CD4-positive, alpha-beta T cell (primary cell): ENCODE measurements at regions not wholly inside any gene's neighbourhood (a gene's known extent, or its start where the extent isn't known, plus 50 kb on each side); places are given as distances from the start of the nearest gene placed in this dataset.
A peak's percentile ranks its signal among the peaks of the same experiment; 100 is the strongest.

Source experiments
- ATAC-seq: fragments of 200-7000 bp; cut with Tn5 transposase; one replicate; pipeline ENCODE4 v1.10.0; 2022; ENCODE audit warnings: mild to moderate bottlenecking; ENCODE audit not compliant: poor library complexity
- CTCF ChIA-PET: fragments of 350-600 bp; sonication (Branson Sonifier 250); formaldehyde crosslinking; loops from one replicate; lab custom pipeline; 2021; ENCODE audit warnings: antibody characterized with exemption, inconsistent platforms; lab: Charles Lee
- POLR2A ChIA-PET: fragments of 350-600 bp; sonication (Branson Sonifier 250); formaldehyde crosslinking; loops from one replicate; lab custom pipeline; 2021; ENCODE audit warnings: antibody characterized with exemption, inconsistent platforms; lab: Charles Lee
- DNase-seq, 14 experiments: peaks; one replicate each; pipeline ENCODE4 v3.0.0-alpha.2; 2013 to 2020; ENCODE audit warnings: mixed read lengths in 2 of 14
- H3K27ac ChIP-seq, 2 donors: one replicate each; pipeline versions ENCODE4 v1.5.1 to v1.7.0; 2013; ENCODE audit warnings: low read length in 2 of 2, low read depth in 1 of 2, mild to moderate bottlenecking in 1 of 2
- H3K27me3 ChIP-seq, 2 experiments: 1 replicate in 1 of 2; 2 replicates in 1 of 2; pipeline versions ENCODE4 v1.6.1 to v1.7.0; 2013; ENCODE audit warnings: low read length in 2 of 2, control low read depth in 1 of 2, mild to moderate bottlenecking in 1 of 2, moderate library complexity in 1 of 2; ENCODE audit not compliant: insufficient read depth in 2 of 2, control insufficient read depth in 1 of 2
- H3K36me3 ChIP-seq: one replicate; pipeline ENCODE4 v1.6.1; 2013; ENCODE audit warnings: low read length, control low read depth; ENCODE audit not compliant: insufficient read depth
- H3K4me1 ChIP-seq: one replicate; pipeline ENCODE4 v1.6.1; 2013; ENCODE audit warnings: low read length, control low read depth; ENCODE audit not compliant: insufficient read depth
- H3K4me3 ChIP-seq: one replicate; pipeline ENCODE4 v1.5.1; 2013; ENCODE audit warnings: mild to moderate bottlenecking, low read length, moderate library complexity
- H3K9me3 ChIP-seq, 2 experiments: 1 replicate in 1 of 2; 2 replicates in 1 of 2; pipeline versions ENCODE4 v1.6.1 to v1.7.0; 2013; ENCODE audit warnings: low read length in 2 of 2, mild to moderate bottlenecking in 2 of 2, control low read depth in 1 of 2, moderate library complexity in 1 of 2; ENCODE audit not compliant: control insufficient read depth in 1 of 2, insufficient read depth in 1 of 2
- H3K27ac Mint-ChIP-seq: one replicate; pipeline ENCODE4 v1.8.0; 2020; ENCODE audit warnings: mixed read lengths
- H3K27me3 Mint-ChIP-seq: one replicate; pipeline ENCODE4 v1.8.0; 2021; ENCODE audit warnings: mixed read lengths
- H3K36me3 Mint-ChIP-seq: one replicate; pipeline ENCODE4 v1.8.0; 2021; ENCODE audit warnings: low read depth, mixed read lengths
- H3K4me1 Mint-ChIP-seq: one replicate; pipeline ENCODE4 v1.8.0; 2021; ENCODE audit warnings: low read depth, mixed read lengths
- H3K4me3 Mint-ChIP-seq: one replicate; pipeline ENCODE4 v1.8.0; 2020; ENCODE audit warnings: mild to moderate bottlenecking, mixed read lengths
- H3K9me3 Mint-ChIP-seq: one replicate; pipeline ENCODE4 v1.8.0; 2020; ENCODE audit warnings: mixed read lengths
- CTCF ChIP-seq: fragments of 200-600 bp; IDR thresholded peaks from one replicate; pipeline ENCODE4 v1.8.0; 2022; ENCODE audit warnings: antibody characterized with exemption, mild to moderate bottlenecking
- intact Hi-C, 2 experiments: fragments of 100-400 bp; cut with DNase I in 1 of 2; cut with micrococcal nuclease in 1 of 2; formaldehyde crosslinking; loops; one replicate each; pipeline versions ENCODE4 v1.15.1 to v1.9.0; 2023 to 2025; cut with DNase I, micrococcal nuclease

- Histone ChIP-seq H3K4me3 (no peak overlapping the region), H3K27ac (no peak overlapping the region), H3K4me1 (no peaks in the 10 kb centered on the region), H3K36me3 (no peaks in the 10 kb centered on the region), H3K9me3 (peaks cover 1 to 4% of the 10 kb centered on the region in 2 experiments), H3K27me3 (no peaks in the 10 kb centered on the region)
- intact Hi-C loops: no loop called here
- Mint-ChIP-seq H3K27ac (no peak overlapping the region), H3K4me3 (no peak overlapping the region), H3K36me3 (no peaks in the 10 kb centered on the region), H3K27me3 (no peaks in the 10 kb centered on the region), H3K4me1 (no peaks in the 10 kb centered on the region), H3K9me3 (peaks cover 10% of the 10 kb centered on the region)
- no peak for TF ChIP-seq CTCF
- ATAC-seq: no peak
- CTCF ChIA-PET: no interaction called here
- no peak for DNase-seq
- POLR2A ChIA-PET: no interaction called here
Measured at GRCh38 chr14:42241101-42241500, 634.4 kb downstream of the LRFN5 start.

GRCh38 chr14:42229976-42230375 lies 623.3 kb downstream of the LRFN5 start:
- H3K27me3 Mint-ChIP-seq: no peaks in the 10 kb centered on the region
- H3K4me3 Mint-ChIP-seq: no peak overlapping the region
- H3K9me3 ChIP-seq: peaks cover 0 to 10% of the 10 kb centered on the region in 2 experiments
- ATAC-seq (no peak), DNase-seq (no peak)
- intact Hi-C loops: no loop called here
- H3K4me1 Mint-ChIP-seq: no peaks in the 10 kb centered on the region
- H3K27ac Mint-ChIP-seq: no peak overlapping the region
- POLR2A ChIA-PET: no interaction called here
- H3K4me1 ChIP-seq: no peaks in the 10 kb centered on the region
- H3K36me3 Mint-ChIP-seq: no peaks in the 10 kb centered on the region
- no peaks in the 10 kb centered on the region for H3K36me3 ChIP-seq
- peaks cover 7% of the 10 kb centered on the region for H3K9me3 Mint-ChIP-seq
- H3K4me3 ChIP-seq: no peak overlapping the region
- H3K27me3 ChIP-seq: no peaks in the 10 kb centered on the region
- no peak for TF ChIP-seq CTCF
- CTCF ChIA-PET: no interaction called here
- no peak overlapping the region for H3K27ac ChIP-seq

GRCh38 chr14:42229294-42229693 lies 622.6 kb downstream of the LRFN5 start:
- no peaks in the 10 kb centered on the region for H3K36me3 Mint-ChIP-seq
- Histone ChIP-seq H3K27me3 (no peaks in the 10 kb centered on the region), H3K9me3 (peaks cover 0 to 10% of the 10 kb centered on the region in 2 experiments), H3K4me3 (no peak overlapping the region), H3K27ac (no peak overlapping the region), H3K4me1 (no peaks in the 10 kb centered on the region), H3K36me3 (no peaks in the 10 kb centered on the region)
- POLR2A ChIA-PET: no interaction called here
- H3K4me1 Mint-ChIP-seq: no peaks in the 10 kb centered on the region
- peaks cover 7% of the 10 kb centered on the region for H3K9me3 Mint-ChIP-seq
- CTCF ChIA-PET: no interaction called here
- no peak for TF ChIP-seq CTCF
- DNase-seq: peak in 1 of 14 experiments; percentile 4
- H3K27ac Mint-ChIP-seq: no peak overlapping the region
- no peak for ATAC-seq
- intact Hi-C loops: no loop called here
- H3K27me3 Mint-ChIP-seq: no peaks in the 10 kb centered on the region
- H3K4me3 Mint-ChIP-seq: no peak overlapping the region
